Lung microvascular endothelial cell (primary cell): ENCODE measurements at regions not wholly inside any gene's neighbourhood (a gene's known extent, or its start where the extent isn't known, plus 50 kb on each side); places are given as distances from the start of the nearest gene placed in this dataset.

ENCODE experiments used
- DNase-seq, 2 donors: peaks; one replicate each; pipeline versions ENCODE4 v3.0.0 to v3.0.0-alpha.2; 2010; ENCODE audit warnings: low read depth in 2 of 2

DNA sequence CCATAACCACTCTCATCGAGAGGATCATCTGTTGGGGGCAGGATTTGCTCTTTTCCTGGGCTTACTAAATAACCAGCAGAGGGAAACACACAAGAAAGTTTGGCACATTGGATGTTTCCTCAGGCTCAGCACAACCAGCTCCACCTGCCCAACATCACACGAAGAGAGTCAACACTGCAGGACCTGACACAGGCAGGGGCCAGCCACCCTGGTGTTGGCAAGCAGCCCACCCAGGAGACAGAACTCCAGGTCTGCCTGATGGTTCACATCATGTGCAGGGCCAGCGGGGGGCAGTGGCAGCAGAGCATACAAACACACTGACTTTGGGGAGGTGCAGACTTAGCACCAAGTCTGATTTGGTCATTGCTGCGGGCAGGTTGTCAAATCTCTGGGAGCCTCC lies 182.3 kb upstream of the GALNT2 start:
- no peak for DNase-seq

DNA sequence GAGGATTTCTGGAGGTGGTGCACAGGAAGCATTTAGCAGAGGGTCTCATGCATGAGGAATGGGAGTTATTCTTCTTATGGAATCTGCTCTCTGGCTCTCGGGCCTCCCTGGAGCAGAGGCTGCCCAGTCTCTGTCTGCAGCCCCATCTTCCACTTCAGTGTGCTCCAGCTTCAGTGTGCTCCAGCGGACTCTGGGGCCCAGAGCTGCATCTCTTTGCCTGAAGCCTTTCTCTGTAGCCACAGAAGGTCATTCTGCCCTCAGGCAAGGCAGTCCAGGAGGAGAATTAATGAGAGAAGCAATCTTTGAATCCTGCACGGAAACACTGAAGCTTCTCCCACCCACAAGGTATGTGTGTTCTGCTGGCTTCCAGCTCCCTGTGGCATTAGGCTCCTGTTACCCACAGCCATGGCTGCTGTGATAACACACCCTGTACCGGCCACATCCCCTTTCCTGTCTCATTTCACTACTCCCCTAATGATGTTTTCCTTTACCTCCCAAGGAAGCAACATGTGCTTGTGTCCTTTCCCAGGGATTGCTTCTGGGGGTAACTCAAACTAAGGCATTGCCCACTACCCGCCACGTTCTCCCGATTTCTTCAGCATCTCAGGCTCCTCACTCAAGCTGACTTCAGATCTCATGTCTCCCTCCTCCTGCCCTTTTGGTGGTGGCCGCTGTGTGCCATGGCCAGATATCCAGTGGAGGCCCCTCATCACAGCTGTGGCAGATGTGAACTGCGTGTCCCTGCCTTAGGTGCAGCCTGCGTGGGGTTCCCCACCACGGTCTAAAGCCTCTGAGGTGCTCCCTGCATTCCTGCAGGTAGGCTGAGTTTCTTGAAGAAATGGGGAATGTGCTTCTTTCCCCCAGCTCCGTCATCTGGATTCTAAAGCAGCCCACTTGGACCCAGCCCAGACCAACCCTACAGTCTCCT lies 181.2 kb upstream of the GALNT2 start:
- no peak for DNase-seq

DNA sequence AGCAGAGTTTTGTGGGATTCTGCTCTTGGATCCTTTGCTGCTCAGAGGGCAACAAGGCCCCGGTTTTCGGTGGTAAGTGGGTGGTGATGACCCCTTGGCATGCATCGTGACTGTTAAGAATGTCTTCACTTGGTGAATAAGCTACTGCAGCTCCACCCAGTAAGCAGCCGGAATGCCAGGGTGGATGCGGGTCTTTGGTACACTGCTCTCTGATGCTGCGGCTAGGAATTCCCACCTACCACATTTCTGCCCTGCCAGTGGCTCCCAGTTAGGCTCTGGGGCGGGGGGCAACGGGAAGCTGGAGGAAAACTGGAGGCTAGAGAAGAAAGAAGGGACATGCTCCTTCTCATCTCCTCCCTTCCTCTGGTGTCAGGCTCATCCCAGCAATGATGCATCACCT lies 180.4 kb upstream of the GALNT2 start:
- no peak for DNase-seq

DNA sequence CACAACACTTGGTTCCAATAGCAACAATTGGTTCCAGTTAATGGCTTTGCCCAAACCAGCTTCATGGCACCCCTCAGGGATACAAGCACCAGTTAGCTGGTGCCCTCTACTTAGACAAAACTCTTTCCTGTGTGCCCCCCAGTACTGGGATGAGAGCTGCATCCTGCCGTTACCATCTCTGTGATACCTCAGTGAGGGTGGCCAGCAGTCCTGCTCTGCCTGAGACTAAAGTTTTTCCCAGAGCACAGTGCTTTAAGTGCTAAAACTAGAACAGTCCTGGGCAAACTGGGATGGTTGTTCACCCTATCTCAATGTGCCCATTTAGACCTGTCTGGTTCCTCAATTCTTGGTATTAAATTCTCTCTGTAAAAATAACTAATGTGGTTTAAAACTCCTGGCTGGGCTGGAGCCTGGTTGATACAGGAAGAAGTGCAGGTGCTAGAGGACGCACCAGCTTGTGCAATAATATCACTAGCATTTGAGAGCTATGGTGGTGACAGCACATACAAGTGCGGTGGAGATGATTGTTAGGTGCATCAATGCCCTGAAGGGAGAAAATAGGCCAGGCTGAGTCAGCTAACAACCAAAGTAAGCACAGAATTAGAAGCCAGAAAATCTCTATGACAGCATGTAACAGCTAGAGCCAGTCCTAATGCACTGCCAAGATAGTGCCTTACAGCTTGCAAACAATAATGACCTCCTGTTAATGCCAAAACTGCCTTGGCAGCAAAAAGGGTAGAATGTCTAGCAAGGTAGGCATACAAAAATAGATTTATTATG lies 179.8 kb upstream of the GALNT2 start:
- DNase-seq = no peak

DNA sequence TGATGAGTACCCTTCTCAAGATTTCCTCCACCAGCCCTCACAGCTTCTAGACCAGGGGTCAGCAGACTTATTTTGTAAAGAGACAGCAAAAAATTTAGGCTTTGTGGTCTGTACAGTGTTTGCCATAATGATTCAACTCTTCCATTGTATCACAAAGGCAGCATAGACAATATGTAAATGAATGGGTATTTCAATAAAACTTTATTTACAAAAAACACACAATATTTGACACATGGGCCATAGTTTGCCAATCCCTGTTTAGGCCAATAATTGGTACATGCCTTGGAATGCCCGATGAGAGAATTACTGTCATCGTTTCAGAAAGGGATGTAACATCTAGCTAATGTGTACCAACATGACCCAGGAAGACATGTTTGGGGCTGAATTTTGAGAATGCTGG lies 178.9 kb upstream of the GALNT2 start:
- no peak for DNase-seq

DNA sequence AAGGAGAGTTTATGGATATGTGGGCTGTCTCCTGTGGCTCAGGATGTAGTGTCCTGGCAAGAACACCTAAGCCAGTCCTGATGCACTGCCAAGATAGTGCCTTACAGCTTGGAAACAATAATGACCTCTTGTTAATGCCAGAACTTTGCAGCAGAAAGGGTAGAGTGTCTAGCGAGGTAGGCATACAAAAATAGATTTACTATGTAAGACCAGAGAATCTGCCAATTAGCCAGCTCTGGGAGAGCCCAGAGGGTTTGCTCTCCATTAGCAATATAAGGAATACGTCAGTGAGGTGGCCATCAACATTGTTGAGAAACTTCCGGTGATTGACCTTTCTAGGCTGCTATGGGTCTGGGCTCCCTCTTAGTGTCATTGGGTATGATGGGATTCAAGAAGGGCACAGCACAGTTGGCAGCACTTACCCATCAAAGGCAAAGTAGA lies 178.5 kb upstream of the GALNT2 start:
- DNase-seq = no peak

DNA sequence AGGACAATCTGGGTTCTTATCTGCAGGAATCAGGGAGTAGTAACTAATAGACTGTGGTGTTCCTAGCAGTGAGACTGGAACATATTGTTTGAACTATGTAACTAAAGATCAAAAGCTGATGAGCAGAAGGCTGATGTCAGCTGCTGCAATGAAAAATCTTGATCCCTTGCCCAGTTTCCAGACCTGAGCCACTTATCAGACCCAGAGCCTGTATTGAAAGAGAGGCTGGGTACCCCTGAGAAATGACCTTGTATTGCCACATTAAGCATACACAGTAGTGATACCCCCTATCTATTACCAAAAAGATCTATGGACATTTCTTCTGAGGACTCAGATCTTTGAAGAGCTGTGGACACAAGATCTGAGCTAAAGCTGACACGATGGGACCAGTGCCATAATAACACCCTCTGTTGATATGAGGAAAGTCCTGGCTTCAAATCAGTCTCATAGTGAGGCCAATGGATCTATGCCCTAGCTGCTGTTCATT lies 178.0 kb upstream of the GALNT2 start:
- DNase-seq = no peak

DNA sequence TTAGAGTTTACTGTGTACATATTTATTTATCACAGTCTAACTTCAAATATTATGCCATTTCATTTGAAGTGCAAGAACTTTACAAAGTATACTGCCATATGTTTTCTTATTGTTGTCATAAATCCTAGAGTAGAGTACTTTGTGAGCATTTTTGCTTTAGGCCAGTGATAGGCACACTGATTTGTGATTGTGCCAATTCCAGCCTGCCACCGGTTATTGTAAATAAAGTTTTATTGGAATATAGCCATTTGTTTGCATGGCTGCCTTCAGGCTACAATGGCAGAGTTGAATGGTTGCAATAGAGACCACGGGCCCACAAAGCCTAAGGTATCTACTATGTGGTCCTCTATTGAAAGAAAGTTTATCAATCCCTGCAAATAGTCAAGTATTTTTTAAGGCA lies 175.8 kb upstream of the GALNT2 start:
- DNase-seq = no peak

DNA sequence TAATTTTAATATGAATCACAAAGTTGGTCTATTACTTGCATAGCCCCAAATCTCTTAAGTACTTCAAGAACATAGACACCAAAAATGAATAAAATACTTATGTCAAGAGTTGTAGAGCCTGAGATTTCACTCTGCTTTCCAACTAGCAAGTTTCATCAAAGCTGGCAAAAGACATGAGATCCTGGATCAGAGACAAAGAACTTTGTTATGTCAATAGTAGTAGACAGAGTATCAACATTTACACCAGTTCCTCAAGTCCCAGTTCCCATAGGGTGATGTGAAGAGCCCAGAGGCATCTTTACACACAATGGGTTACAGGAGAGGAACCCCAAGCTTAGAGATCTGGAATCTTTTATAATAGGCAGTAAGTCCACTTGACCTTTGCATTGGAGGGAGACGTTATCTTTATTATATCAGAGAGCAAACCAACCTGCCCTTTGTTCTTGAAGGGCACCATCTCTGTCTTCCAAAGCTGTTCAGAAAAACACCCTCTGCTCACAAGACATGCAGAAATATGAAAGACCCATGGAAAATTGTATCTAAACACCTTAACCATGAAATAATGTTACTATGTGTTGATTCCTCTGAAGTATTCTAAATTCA lies 174.4 kb upstream of the GALNT2 start:
- no peak for DNase-seq

DNA sequence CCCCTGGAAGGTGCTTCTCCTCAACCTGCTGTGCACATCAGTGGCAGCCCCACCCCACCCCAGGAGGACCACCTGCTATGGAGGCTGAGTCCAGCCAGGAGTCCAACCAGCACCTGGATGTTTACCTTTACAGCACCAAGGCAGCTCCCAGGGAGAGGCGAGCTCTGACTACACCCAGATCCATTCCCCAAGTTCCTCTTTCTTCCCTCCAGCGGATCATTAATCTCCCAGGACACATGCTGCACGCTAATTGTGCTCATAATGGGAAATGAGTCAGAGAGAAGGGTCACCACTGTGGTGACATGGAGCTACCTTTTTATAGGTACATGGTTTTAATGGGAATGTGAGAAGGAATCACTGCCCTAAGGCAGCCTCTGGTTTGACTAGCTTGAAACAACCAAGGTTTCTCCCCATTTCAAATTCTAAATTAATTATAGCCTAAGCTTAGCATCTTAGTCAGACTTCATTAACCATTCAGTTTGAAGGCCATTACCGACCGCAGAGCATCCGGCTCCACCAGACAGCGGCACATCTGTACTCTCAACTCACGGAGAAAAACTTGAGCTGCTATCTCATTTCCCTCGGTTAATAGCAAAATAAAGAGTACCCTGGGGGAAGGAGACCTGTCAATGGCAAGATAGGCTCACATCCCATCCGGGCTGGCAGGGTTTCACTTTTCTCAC lies 173.1 kb upstream of the GALNT2 start:
- DNase-seq = no peak

DNA sequence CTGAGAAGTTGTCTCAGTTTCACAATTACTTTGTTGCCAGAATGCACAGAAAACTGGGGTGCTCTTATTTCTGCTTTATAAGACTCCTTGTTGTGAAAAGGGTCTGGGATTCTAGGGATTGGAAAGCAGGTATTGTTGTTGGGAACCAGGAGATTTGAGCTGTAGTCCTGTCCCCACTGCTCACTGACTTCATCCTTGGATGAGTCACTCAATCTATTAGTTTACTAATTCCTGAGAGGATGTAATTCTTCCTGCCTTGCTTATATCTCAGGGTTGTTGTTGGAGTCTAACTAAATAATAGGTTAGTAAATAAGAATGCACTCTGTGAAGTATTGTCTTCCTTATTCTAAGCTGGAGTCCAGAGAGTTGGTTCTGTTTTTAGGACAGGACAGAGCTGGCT lies 172.5 kb upstream of the GALNT2 start:
- DNase-seq = no peak

DNA sequence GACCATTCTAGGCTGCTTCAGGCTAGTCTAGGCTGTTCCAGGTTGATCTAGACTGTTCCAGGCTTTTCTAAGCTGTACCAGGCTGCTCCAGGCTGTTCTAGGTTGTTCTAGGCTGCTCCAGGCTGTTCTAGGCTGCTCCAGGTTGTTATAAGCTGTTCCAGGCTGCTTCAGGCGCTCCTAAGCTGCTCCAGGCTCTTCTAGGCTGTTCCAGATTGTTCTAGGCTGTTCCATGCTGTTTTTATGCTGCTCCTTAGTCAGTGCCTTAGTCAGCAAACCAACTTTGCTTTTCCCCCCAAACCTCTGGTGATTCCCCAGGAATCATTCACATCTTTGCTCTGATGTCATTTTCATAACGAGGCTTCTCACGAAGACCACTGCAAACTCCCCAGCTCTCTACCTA lies 171.4 kb upstream of the GALNT2 start:
- peak in 1 of 2 donors; percentile 5 for DNase-seq

DNA sequence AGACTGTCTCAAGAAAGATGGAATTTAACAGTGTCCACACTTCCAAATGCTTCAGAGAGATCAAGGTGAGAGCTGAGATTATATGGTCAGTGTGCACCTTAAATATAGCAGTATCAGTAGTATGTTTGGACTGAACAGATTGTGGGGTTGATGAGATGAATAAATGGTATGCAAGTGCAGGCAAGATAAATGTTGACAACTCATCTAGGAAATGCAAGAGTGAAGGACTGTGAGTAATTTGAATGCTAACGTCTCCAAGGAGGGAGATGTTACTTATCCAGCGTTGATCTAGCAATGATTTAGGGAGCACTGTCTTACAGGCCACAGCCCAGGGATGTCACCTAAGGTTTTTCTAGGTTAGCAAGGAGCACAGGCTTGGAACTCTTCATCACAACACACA lies 170.7 kb upstream of the GALNT2 start:
- no peak for DNase-seq

DNA sequence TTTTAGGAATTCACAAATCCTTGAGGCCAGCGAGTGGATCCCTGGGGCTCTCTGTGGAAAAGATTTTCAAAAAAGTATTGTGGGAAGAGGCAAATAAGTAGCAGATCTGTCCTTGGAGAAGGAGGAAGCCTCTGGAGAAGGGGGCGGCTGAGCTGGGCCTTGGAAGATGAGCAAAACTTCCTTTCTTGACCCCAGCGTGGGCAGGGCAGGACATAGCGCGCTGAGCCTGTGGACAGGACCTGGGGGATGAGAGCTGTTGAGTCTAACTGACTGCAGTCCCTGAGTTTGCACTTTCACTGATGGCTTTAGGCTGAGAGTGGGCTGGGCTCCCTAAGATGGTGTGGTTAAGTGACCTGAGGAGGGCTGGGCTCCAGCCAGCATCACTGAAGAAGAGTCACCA lies 170.2 kb upstream of the GALNT2 start:
- no peak for DNase-seq

DNA sequence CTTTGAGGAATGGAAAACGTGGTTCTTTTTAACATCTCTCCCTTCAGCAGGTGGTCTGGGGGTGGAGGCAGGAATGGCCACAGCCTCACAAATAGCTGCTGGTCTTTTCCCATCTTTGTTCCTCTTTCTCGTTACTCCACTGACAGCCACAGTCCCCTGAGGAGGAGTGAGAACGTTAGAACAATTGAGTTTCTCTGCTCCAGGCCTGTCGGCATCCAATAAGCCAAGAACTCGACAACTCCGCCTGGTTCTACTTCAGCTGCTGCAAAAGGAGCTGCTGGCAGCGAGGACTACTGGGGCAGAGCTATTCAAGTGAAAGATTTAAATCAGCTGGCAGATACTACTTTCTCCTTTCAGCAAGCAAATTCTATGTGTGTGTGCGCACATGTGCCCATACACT lies 169.5 kb upstream of the GALNT2 start:
- no peak for DNase-seq

DNA sequence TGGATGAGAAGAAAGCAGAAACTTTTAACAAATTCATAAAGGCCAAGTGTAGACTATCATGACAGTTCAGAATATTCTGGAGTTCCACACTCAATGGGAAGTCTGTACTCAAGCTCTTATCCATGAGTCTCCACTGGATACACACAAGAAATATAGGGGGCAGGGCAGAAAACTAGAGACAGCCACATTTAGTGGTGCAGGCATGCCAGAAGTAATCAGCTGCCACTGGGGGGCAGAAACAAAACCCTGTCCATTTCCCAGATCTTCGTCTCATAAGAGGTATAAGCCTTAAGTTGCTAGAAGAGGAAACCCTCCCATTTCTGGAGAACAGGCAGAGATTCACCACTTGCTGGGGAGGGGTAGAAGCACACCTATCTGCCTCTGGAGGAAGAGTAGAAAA lies 166.8 kb upstream of the GALNT2 start:
- DNase-seq = no peak

DNA sequence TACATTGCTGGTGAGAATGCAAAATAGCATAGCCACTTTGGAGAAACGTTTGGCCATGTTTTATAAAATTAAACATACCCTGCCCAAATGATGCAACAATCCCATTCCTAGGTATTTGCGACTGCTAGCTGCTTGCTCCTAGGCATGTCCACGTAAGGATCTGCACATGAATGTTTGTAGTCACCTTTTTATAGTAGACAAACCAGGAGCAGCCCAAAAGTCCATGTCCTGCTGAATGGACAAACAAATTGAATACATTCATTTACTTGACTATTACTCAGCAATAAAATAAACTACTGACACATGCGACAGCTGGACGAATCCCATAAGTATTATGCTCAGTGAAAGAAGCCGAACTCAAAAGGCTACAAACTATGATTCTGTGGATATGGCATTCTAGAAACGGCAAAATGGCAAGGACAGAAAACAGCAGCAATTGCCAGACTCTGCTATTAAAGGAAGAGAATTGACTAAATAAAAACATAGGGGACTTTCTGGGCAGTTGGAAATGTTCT lies 161.9 kb upstream of the GALNT2 start:
- DNase-seq = no peak

DNA sequence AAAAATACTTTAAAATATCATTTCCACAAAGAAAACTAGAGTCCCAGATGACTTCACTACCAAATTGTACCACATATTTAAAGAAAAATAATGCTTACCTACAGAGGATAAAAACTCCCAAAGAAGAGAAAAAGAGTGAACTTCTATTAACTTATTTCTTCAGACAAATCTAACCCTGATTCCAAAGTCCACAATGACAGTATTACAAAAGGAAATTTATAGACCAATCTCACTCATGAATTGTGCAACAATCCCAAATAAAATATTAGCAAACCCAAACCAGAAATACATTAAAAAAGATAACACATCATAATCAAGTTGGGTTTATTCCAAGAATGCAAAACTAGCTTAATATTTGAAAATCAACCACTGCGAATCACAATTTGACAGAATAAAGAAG lies 161.4 kb upstream of the GALNT2 start:
- no peak for DNase-seq

DNA sequence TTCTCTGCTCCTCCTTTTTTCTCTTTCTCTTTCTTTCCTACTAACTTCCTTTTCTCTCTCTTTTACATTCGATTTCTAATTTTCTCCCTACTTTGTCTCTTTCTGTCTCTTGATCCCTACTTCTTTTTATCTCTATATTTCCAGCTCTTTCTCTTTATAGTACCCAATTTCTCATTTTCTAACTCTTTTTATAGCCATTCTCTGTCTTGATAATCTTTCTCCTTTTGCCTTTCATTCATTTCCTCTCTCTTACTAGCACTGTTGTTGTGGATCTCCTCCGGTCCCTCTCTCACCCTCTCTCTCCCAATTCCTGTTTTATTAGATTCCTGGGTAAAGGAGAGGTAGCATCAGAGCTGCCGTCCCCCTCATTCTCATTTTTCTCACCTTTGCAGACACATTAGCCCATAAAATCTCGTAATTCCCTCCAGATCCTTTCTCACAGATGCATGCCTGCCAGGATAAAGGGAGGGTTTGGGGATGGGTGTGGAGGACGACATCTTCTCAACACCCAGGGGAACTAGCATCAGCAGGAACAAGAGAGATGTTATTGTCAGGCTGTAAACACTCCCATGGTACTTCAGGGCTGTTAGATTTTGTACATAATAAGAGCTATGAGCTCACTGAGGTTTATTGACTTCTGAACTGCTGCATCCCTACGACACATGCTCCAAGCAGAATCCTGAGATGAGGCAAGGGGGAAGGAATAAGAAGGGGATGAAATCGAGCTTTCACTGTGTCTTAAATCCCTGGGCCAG lies 159.0 kb upstream of the GALNT2 start:
- no peak for DNase-seq

DNA sequence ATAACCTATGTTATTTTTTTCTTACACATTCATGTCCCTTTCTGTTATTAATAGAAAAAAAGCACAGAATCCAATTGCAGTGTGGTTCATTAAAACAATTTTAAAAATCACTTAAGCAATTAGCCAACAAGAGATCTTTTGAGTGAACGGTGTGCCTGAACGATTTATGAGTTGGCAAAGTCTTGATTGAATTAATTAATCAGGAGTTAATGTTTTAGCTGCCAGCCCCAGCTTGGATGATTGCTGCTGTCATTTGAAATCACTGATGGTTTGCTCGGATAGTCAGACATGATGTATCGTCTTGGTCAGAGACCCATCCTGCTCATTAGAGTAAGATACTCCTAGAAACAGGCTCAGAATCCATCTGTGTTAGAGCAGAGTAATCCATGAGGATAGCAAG lies 158.3 kb upstream of the GALNT2 start:
- no peak for DNase-seq

DNA sequence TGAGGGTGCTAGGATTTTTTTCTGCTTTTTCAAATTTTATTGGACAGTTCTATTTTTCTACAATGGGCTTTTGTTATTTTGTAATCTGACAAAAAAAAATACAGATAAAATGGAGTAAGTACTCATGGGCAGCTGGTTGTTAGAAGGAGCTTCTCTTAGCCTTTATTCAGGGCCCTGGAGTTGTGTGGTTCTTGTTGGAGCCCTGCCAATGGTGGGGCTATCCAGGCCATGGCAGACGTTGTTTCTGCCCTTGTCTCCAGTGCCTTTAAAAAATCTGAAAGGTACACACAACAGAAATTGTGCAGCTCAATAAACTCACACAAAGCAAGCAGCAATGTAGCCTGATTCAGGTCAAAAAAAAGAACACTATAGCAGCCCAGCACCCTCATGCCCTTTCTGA lies 153.5 kb upstream of the GALNT2 start:
- no peak for DNase-seq
